ENCODE measurements at regions not wholly inside any gene's neighbourhood (a gene's known extent, or its start where the extent isn't known, plus 50 kb on each side); places are given as distances from the start of the nearest gene placed in this dataset.

DNA sequence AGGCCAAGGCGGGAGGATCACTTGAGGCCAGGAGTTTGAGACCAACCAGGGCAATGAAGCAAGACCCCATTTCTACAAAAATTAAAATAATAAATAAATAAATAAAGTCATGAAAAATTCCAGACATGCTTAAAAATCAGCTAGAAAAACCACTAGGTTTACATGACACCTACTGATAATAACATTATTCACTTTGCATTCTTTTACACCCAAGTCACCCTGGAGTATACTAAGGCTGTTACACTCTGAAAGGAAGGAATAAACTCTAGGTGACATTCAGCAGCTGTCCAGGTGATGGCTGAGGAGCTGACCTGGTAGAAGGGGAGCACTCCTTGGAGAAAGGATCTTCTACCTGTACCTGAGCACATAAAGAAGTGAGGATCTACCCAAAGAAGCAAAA is 179.2 kb downstream of the ZNF281 start:
- H3K9me3 ChIP-seq (ENCODE audit: control extremely low read depth in 1 of 3, control insufficient read depth in 2 of 3, insufficient read depth in 1 of 3, low read length in 2 of 3), result no peaks in the 10 kb centered on the region
- no peak overlapping the region for H3K27ac ChIP-seq (ENCODE audit: low read length in 2 of 2)
- no peaks in the 10 kb centered on the region for H4K20me1 ChIP-seq (ENCODE audit: control insufficient read depth, insufficient read depth, low read length, poor library complexity, severe bottlenecking)
- WGBS (ENCODE audit: insufficient coverage), result no CpG with 5 or more reads among the region's 1 CpG
- H3K9me3 Mint-ChIP-seq (ENCODE audit: insufficient read depth), result no peaks in the 10 kb centered on the region
- H3K4me1 Mint-ChIP-seq, result peaks cover 10% of the 10 kb centered on the region
- no peaks in the 10 kb centered on the region for H3K36me3 ChIP-seq (replicated peaks in 1 of 2; ENCODE audit: control extremely low read depth in 1 of 2, control insufficient read depth in 1 of 2, extremely low read depth in 1 of 2, insufficient read depth in 2 of 2, low read length in 1 of 2)
- POLR2A ChIA-PET, result no interaction called here
- ATAC-seq (ENCODE audit: low read depth), result no peak
- H3K9ac ChIP-seq (ENCODE audit: low read length), result no peak overlapping the region
- no peak overlapping the region for H3K4me3 ChIP-seq (ENCODE audit: control extremely low read depth in 1 of 5, extremely low read depth in 1 of 5, insufficient read depth in 1 of 5, low read depth in 2 of 5, low read length in 4 of 5)
- peaks cover 8 to 10% of the 10 kb centered on the region in 2 donors for H3K4me1 ChIP-seq (ENCODE audit: control insufficient read depth in 2 of 2, insufficient read depth in 2 of 2, low read length in 2 of 2)
- CTCF ChIA-PET, result interaction anchor here (0.7 kb wide), 1 partner anchor 145 kb away, joined by 3 read pairs; no protein-coding TSS in a partner anchor
- no peak overlapping the region for H3K27ac Mint-ChIP-seq
- peaks cover 0 to 8% (median 4%) of the 10 kb centered on the region in 4 experiments for H3K27me3 ChIP-seq (replicated peaks in 1 of 4; ENCODE audit: control extremely low read depth in 1 of 4, control insufficient read depth in 3 of 4, insufficient read depth in 4 of 4, low read length in 3 of 4)
- TF ChIP-seq EZH2 (IDR thresholded peaks at IDR 0.05; ENCODE audit: borderline replicate concordance, insufficient read depth, low read depth, low read length, poor library complexity, severe bottlenecking), result no peak
- TF ChIP-seq CTCF (IDR thresholded peaks at IDR 0.05), result no peak
- intact Hi-C loops (cut with micrococcal nuclease), result no loop called here
- H3K4me2 ChIP-seq (replicated peaks; ENCODE audit: low read depth, low read length, poor library complexity, severe bottlenecking), result no peak overlapping the region
- no peak for DNase-seq
- H2AFZ ChIP-seq (ENCODE audit: insufficient read depth, low read depth, low read length, poor library complexity, severe bottlenecking), result no peak overlapping the region
- H3K79me2 ChIP-seq (ENCODE audit: control insufficient read depth, insufficient read depth, low read length), result no peaks in the 10 kb centered on the region
- no peak overlapping the region for H3K4me3 Mint-ChIP-seq
- peaks cover 32% of the 10 kb centered on the region for H3K27me3 Mint-ChIP-seq

DNA sequence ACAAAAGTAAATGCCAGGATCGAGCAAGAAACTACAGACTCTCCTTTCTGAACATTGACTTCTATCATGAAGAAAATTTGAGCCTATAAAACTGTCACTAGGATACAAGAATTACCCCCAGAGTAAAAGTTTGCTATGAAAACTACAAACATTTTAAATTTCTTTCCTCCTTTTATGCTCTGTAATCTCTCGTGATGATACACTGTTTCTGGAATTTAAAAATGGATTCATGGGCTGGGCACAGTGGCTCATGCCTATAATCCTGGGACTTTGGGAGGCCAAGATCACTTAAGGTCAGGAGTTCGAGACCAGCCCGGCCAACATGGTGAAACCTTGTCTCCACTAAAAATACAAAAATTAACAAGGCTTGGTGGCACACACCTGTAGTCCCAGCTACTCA is 181.3 kb downstream of the ZNF281 start:
- no peak overlapping the region for H3K27ac ChIP-seq (ENCODE audit: low read length in 2 of 2)
- ChIA-PET POLR2A (no interaction called here), CTCF (no interaction called here)
- H2AFZ ChIP-seq (ENCODE audit: insufficient read depth, low read depth, low read length, poor library complexity, severe bottlenecking), result no peak overlapping the region
- H3K4me3 ChIP-seq (ENCODE audit: control extremely low read depth in 1 of 5, extremely low read depth in 1 of 5, insufficient read depth in 1 of 5, low read depth in 2 of 5, low read length in 4 of 5), result no peak overlapping the region
- Mint-ChIP-seq H3K27me3 (peaks cover 30% of the 10 kb centered on the region), H3K27ac (no peak overlapping the region), H3K4me1 (peaks cover 10% of the 10 kb centered on the region), H3K4me3 (no peak overlapping the region), H3K9me3 (ENCODE audit: insufficient read depth) (no peaks in the 10 kb centered on the region)
- H3K27me3 ChIP-seq (replicated peaks in 1 of 4; ENCODE audit: control extremely low read depth in 1 of 4, control insufficient read depth in 3 of 4, insufficient read depth in 4 of 4, low read length in 3 of 4), result peaks cover 0 to 14% (median 4%) of the 10 kb centered on the region in 4 experiments
- intact Hi-C loops (cut with micrococcal nuclease), result no loop called here
- TF ChIP-seq EZH2 (IDR thresholded peaks at IDR 0.05; ENCODE audit: borderline replicate concordance, insufficient read depth, low read depth, low read length, poor library complexity, severe bottlenecking) (no peak), CTCF (IDR thresholded peaks at IDR 0.05) (no peak)
- no peaks in the 10 kb centered on the region for H3K9me3 ChIP-seq (ENCODE audit: control extremely low read depth in 1 of 3, control insufficient read depth in 2 of 3, insufficient read depth in 1 of 3, low read length in 2 of 3)
- no peak overlapping the region for H3K4me2 ChIP-seq (replicated peaks; ENCODE audit: low read depth, low read length, poor library complexity, severe bottlenecking)
- ATAC-seq (ENCODE audit: low read depth) (no peak), DNase-seq (no peak)
- 100% methylated on average over 3 of the region's 4 CpGs for WGBS (ENCODE audit: insufficient coverage)
- no peaks in the 10 kb centered on the region for H3K79me2 ChIP-seq (ENCODE audit: control insufficient read depth, insufficient read depth, low read length)
- no peak overlapping the region for H3K9ac ChIP-seq (ENCODE audit: low read length)
- H3K4me1 ChIP-seq (ENCODE audit: control insufficient read depth in 2 of 2, insufficient read depth in 2 of 2, low read length in 2 of 2), result peaks cover 8 to 10% of the 10 kb centered on the region in 2 donors
- no peaks in the 10 kb centered on the region for H3K36me3 ChIP-seq (replicated peaks in 1 of 2; ENCODE audit: control extremely low read depth in 1 of 2, control insufficient read depth in 1 of 2, extremely low read depth in 1 of 2, insufficient read depth in 2 of 2, low read length in 1 of 2)
- H4K20me1 ChIP-seq (ENCODE audit: control insufficient read depth, insufficient read depth, low read length, poor library complexity, severe bottlenecking), result no peaks in the 10 kb centered on the region
